Uterus (tissue), 3 donors: ENCODE measurements at regions not wholly inside any gene's neighbourhood (a gene's known extent, or its start where the extent isn't known, plus 50 kb on each side); places are given as distances from the start of the nearest gene placed in this dataset.

Source experiments
- DNase-seq, 2 donors: peaks; one replicate each; pipeline ENCODE4 v3.0.0-alpha.2; 2019 to 2020
- H3K27ac ChIP-seq, 2 donors: fragments of 200-600 bp; sonication (generic); 1 replicate in 1 of 2; 2 replicates in 1 of 2; pipeline ENCODE4 v1.5.1; 2016 to 2018
- H3K27me3 ChIP-seq, 2 donors: fragments of 200-600 bp; sonication (generic); one replicate each; pipeline ENCODE4 v1.5.1; 2018 to 2019; ENCODE audit warnings: control low read depth in 1 of 2
- H3K36me3 ChIP-seq, 2 donors: fragments of 200-600 bp; sonication (generic); one replicate each; pipeline ENCODE4 v1.5.1; 2019; ENCODE audit warnings: control low read depth in 1 of 2
- H3K4me1 ChIP-seq, 2 donors: fragments of 200-600 bp; sonication (generic); one replicate each; pipeline ENCODE4 v1.5.1; 2018 to 2019; ENCODE audit warnings: control low read depth in 1 of 2
- H3K4me3 ChIP-seq, 2 donors: fragments of 200-600 bp; sonication (generic); 1 replicate in 1 of 2; 2 replicates in 1 of 2; pipeline ENCODE4 v1.5.1; 2018 to 2019; ENCODE audit warnings: mild to moderate bottlenecking in 1 of 2
- H3K9me3 ChIP-seq, 2 donors: fragments of 200-600 bp; sonication (generic); one replicate each; pipeline ENCODE4 v1.5.1; 2019; ENCODE audit warnings: control low read depth in 1 of 2
- CTCF ChIP-seq, 4 experiments: fragments of 200-600 bp in 2 of 4; fragments of 450-650 bp in 2 of 4; sonication (generic) in 2 of 4; IDR thresholded peaks; one replicate each; pipeline ENCODE4 v1.5.1; 2016 to 2019; ENCODE audit warnings: antibody characterized with exemption in 4 of 4, mild to moderate bottlenecking in 2 of 4, moderate library complexity in 1 of 4
- POLR2A ChIP-seq, 2 donors: fragments of 450-650 bp; IDR thresholded peaks; one replicate each; pipeline ENCODE4 v1.6.1; 2016; ENCODE audit warnings: antibody characterized with exemption in 2 of 2, mild to moderate bottlenecking in 1 of 2, moderate library complexity in 1 of 2
- intact Hi-C: fragments of 100-400 bp; cut with DNase I; formaldehyde crosslinking; loops from one replicate; pipeline ENCODE4 v1.15.1; 2023; ENCODE audit warnings: low total_unique reads
- donor health status: DM: yes; HTN: yes; CAD: no.

GRCh38 chr2:106709229-106709628, 176.7 kb downstream of the ST6GAL2 start:
- H3K27ac ChIP-seq: no peak overlapping the region
- intact Hi-C loops: no loop called here
- no peaks in the 10 kb centered on the region for H3K4me1 ChIP-seq
- H3K36me3 ChIP-seq: no peaks in the 10 kb centered on the region
- DNase-seq: no peak
- TF ChIP-seq POLR2A (IDR thresholded peaks at IDR 0.05): no peak
- TF ChIP-seq CTCF (IDR thresholded peaks at IDR 0.05): no peak
- no peaks in the 10 kb centered on the region for H3K9me3 ChIP-seq
- no peaks in the 10 kb centered on the region for H3K27me3 ChIP-seq
- H3K4me3 ChIP-seq: no peak overlapping the region

- intact Hi-C loops: no loop called here
- H3K36me3 ChIP-seq: no peaks in the 10 kb centered on the region
- no peaks in the 10 kb centered on the region for H3K27me3 ChIP-seq
- H3K27ac ChIP-seq: no peak overlapping the region
- no peak overlapping the region for H3K4me3 ChIP-seq
- no peak for TF ChIP-seq POLR2A (IDR thresholded peaks at IDR 0.05)
- TF ChIP-seq CTCF (IDR thresholded peaks at IDR 0.05): no peak
- H3K9me3 ChIP-seq: no peaks in the 10 kb centered on the region
- H3K4me1 ChIP-seq: no peaks in the 10 kb centered on the region
- no peak for DNase-seq
Measured at GRCh38 chr2:106719222-106719621, 166.7 kb downstream of the ST6GAL2 start.

GRCh38 chr2:106720026-106720425, 165.9 kb downstream of the ST6GAL2 start:
- Histone ChIP-seq H3K4me3 (no peak overlapping the region), H3K27me3 (no peaks in the 10 kb centered on the region), H3K4me1 (no peaks in the 10 kb centered on the region), H3K36me3 (no peaks in the 10 kb centered on the region), H3K9me3 (no peaks in the 10 kb centered on the region), H3K27ac (no peak overlapping the region)
- no peak for DNase-seq
- intact Hi-C loops: no loop called here
- TF ChIP-seq POLR2A (IDR thresholded peaks at IDR 0.05) (no peak), CTCF (IDR thresholded peaks at IDR 0.05) (no peak)

GRCh38 chr2:106724301-106724794, 161.6 kb downstream of the ST6GAL2 start:
- Histone ChIP-seq H3K4me1 (no peaks in the 10 kb centered on the region), H3K27me3 (no peaks in the 10 kb centered on the region), H3K27ac (no peak overlapping the region), H3K4me3 (no peak overlapping the region), H3K9me3 (no peaks in the 10 kb centered on the region), H3K36me3 (no peaks in the 10 kb centered on the region)
- intact Hi-C loops: no loop called here
- no peak for DNase-seq
- TF ChIP-seq CTCF (IDR thresholded peaks at IDR 0.05) (no peak), POLR2A (IDR thresholded peaks at IDR 0.05) (no peak)

GRCh38 chr2:106734165-106734564, 151.8 kb downstream of the ST6GAL2 start:
- no peak for TF ChIP-seq CTCF (IDR thresholded peaks at IDR 0.05)
- TF ChIP-seq POLR2A (IDR thresholded peaks at IDR 0.05): no peak
- no peak overlapping the region for H3K4me3 ChIP-seq
- H3K9me3 ChIP-seq: no peaks in the 10 kb centered on the region
- no peaks in the 10 kb centered on the region for H3K27me3 ChIP-seq
- H3K4me1 ChIP-seq: no peaks in the 10 kb centered on the region
- H3K36me3 ChIP-seq: no peaks in the 10 kb centered on the region
- no peak for DNase-seq
- no peak overlapping the region for H3K27ac ChIP-seq
- intact Hi-C loops: no loop called here
